HEK293 (cell line): ENCODE measurements at regions not wholly inside any gene's neighbourhood (a gene's known extent, or its start where the extent isn't known, plus 50 kb on each side); places are given as distances from the start of the nearest gene placed in this dataset.

Experiments
- CTCF ChIA-PET: fragments of 350-600 bp; formaldehyde crosslinking; extraction: SDS; loops from one replicate; lab custom pipeline; 2021; ENCODE audit warnings: antibody characterized with exemption; lab: Yijun Ruan, JAX
- POLR2A ChIA-PET: fragments of 300-600 bp; formaldehyde crosslinking; extraction: SDS; loops from one replicate; lab custom pipeline; 2020; ENCODE audit warnings: antibody characterized with exemption, inconsistent platforms; lab: Yijun Ruan, JAX
- H3K27ac ChIP-seq: fragments of 200-500 bp; sonication (Bioruptor generic); 2 replicates; pipeline ENCODE4 v1.5.1; 2014; ENCODE audit warnings: low read depth, low read length, control low read depth, inconsistent platforms; ENCODE audit errors: extremely low read depth
- H3K36me3 ChIP-seq, 2 experiments: fragments of 200-500 bp in 1 of 2; sonication (Bioruptor generic) in 1 of 2; 1 replicate in 1 of 2; 2 replicates in 1 of 2; pipeline ENCODE4 v1.5.1; 2014 to 2017; ENCODE audit warnings: inconsistent platforms in 2 of 2, low read length in 2 of 2; ENCODE audit not compliant: control insufficient read depth in 2 of 2, insufficient read depth in 1 of 2
- H3K4me1 ChIP-seq: fragments of 200-500 bp; sonication (Bioruptor generic); 2 replicates; pipeline ENCODE4 v1.5.1; 2014; ENCODE audit warnings: mild to moderate bottlenecking, low read length, inconsistent platforms; ENCODE audit not compliant: control insufficient read depth, insufficient read depth
- H3K4me3 ChIP-seq: 2 replicates; pipeline ENCODE4 v1.5.1; 2011; ENCODE audit warnings: low read depth, mild to moderate bottlenecking, control low read depth, low read length, moderate library complexity
- H3K9me3 ChIP-seq: fragments of 200-500 bp; sonication (Bioruptor generic); 2 replicates; pipeline ENCODE4 v1.5.1; 2014; ENCODE audit warnings: low read depth, low read length, inconsistent platforms; ENCODE audit not compliant: control insufficient read depth, insufficient read depth
- MYNN ChIP-seq: fragments of 450-650 bp; formaldehyde crosslinking; IDR thresholded peaks from 2 replicates; pipeline ENCODE4 v1.5.1; 2016; ENCODE audit warnings: missing biosample characterization, missing genetic modification characterization, borderline replicate concordance
- SCRT1 ChIP-seq: fragments of 450-650 bp; formaldehyde crosslinking; IDR thresholded peaks from 2 replicates; pipeline ENCODE4 v1.5.1; 2016; ENCODE audit warnings: missing biosample characterization, missing genetic modification characterization, borderline replicate concordance
- SETDB1 ChIP-seq: IDR thresholded peaks from one replicate; pipeline ENCODE4 v1.6.1; 2017; ENCODE audit warnings: mild to moderate bottlenecking, low read length, moderate library complexity, mixed read lengths; ENCODE audit not compliant: insufficient read length
- WT1 ChIP-seq: fragments of 450-650 bp; formaldehyde crosslinking; IDR thresholded peaks from 2 replicates; pipeline ENCODE4 v1.5.1; 2016; ENCODE audit warnings: missing biosample characterization, missing genetic modification characterization
- YY1 ChIP-seq: fragments of 450-650 bp; formaldehyde crosslinking; IDR thresholded peaks from 2 replicates; pipeline ENCODE4 v1.5.1; 2018; ENCODE audit warnings: missing biosample characterization, missing genetic modification characterization
- ZBTB48 ChIP-seq: fragments of 450-650 bp; formaldehyde crosslinking; IDR thresholded peaks from 2 replicates; pipeline ENCODE4 v1.5.1; 2016; ENCODE audit warnings: missing biosample characterization, missing genetic modification characterization
- ZEB2 ChIP-seq: fragments of 450-650 bp; formaldehyde crosslinking; IDR thresholded peaks from 2 replicates; pipeline ENCODE4 v1.5.1; 2016; ENCODE audit warnings: missing biosample characterization, missing genetic modification characterization
- ZNF112 ChIP-seq: fragments of 450-650 bp; formaldehyde crosslinking; IDR thresholded peaks from 2 replicates; pipeline ENCODE4 v1.5.0; 2017; ENCODE audit warnings: missing biosample characterization, missing genetic modification characterization
- ZNF114 ChIP-seq: fragments of 450-650 bp; formaldehyde crosslinking; IDR thresholded peaks from 2 replicates; pipeline ENCODE4 v1.5.0; 2017; ENCODE audit warnings: missing biosample characterization, missing genetic modification characterization
- ZNF133 ChIP-seq: fragments of 450-650 bp; formaldehyde crosslinking; IDR thresholded peaks from 2 replicates; pipeline ENCODE4 v1.5.1; 2016; ENCODE audit warnings: missing biosample characterization, missing genetic modification characterization
- ZNF16 ChIP-seq: fragments of 450-650 bp; formaldehyde crosslinking; IDR thresholded peaks from 2 replicates; pipeline ENCODE4 v1.5.1; 2016; ENCODE audit warnings: low read depth, missing biosample characterization, missing genetic modification characterization
- ZNF169 ChIP-seq: fragments of 450-650 bp; formaldehyde crosslinking; IDR thresholded peaks from 2 replicates; pipeline ENCODE4 v1.5.1; 2016; ENCODE audit warnings: missing biosample characterization, missing genetic modification characterization
- ZNF202 ChIP-seq: fragments of 450-650 bp; formaldehyde crosslinking; IDR thresholded peaks from 2 replicates; pipeline ENCODE4 v1.5.1; 2016; ENCODE audit warnings: missing biosample characterization, missing genetic modification characterization, borderline replicate concordance
- ZNF266 ChIP-seq: fragments of 450-650 bp; formaldehyde crosslinking; IDR thresholded peaks from 2 replicates; pipeline ENCODE4 v1.5.1; 2016; ENCODE audit warnings: missing biosample characterization, missing genetic modification characterization, low read depth
- ZNF292 ChIP-seq: fragments of 450-650 bp; formaldehyde crosslinking; IDR thresholded peaks from 2 replicates; pipeline ENCODE4 v1.5.1; 2016; ENCODE audit warnings: low read depth, missing biosample characterization, missing genetic modification characterization, borderline replicate concordance
- ZNF335 ChIP-seq: fragments of 450-650 bp; formaldehyde crosslinking; conservative IDR thresholded peaks from 2 replicates; pipeline ENCODE4 v1.5.1; 2016; ENCODE audit warnings: missing biosample characterization, missing genetic modification characterization
- ZNF48 ChIP-seq: fragments of 450-650 bp; formaldehyde crosslinking; IDR thresholded peaks from 2 replicates; pipeline ENCODE4 v1.5.1; 2016; ENCODE audit warnings: missing biosample characterization, missing genetic modification characterization
- ZNF555 ChIP-seq: fragments of 450-650 bp; formaldehyde crosslinking; conservative IDR thresholded peaks from 2 replicates; pipeline ENCODE4 v1.5.1; 2017; ENCODE audit warnings: missing biosample characterization, mild to moderate bottlenecking, missing genetic modification characterization, inconsistent platforms
- ZNF560 ChIP-seq: fragments of 450-650 bp; formaldehyde crosslinking; IDR thresholded peaks from 2 replicates; pipeline ENCODE4 v1.5.1; 2017; ENCODE audit warnings: missing biosample characterization, missing genetic modification characterization, borderline replicate concordance
- ZNF623 ChIP-seq: fragments of 450-650 bp; formaldehyde crosslinking; IDR thresholded peaks from 2 replicates; pipeline ENCODE4 v1.5.1; 2016; ENCODE audit warnings: missing biosample characterization, missing genetic modification characterization
- ZNF626 ChIP-seq: fragments of 450-650 bp; sonication (Bioruptor Pico); formaldehyde crosslinking; IDR thresholded peaks from 2 replicates; pipeline ENCODE4 v1.5.1; 2018; ENCODE audit warnings: missing biosample characterization, missing genetic modification characterization, inconsistent platforms
- ZNF654 ChIP-seq: fragments of 450-650 bp; formaldehyde crosslinking; IDR thresholded peaks from 2 replicates; pipeline ENCODE4 v1.5.1; 2016; ENCODE audit warnings: low read depth, missing biosample characterization, missing genetic modification characterization
- ZNF658 ChIP-seq: fragments of 450-650 bp; formaldehyde crosslinking; IDR thresholded peaks from 2 replicates; pipeline ENCODE4; 2016; ENCODE audit warnings: missing biosample characterization, missing genetic modification characterization
- ZNF792 ChIP-seq: fragments of 450-650 bp; formaldehyde crosslinking; IDR thresholded peaks from 2 replicates; pipeline ENCODE4 v1.5.1; 2016; ENCODE audit warnings: missing biosample characterization, missing genetic modification characterization
- ZSCAN16 ChIP-seq: fragments of 450-650 bp; formaldehyde crosslinking; IDR thresholded peaks from 2 replicates; pipeline ENCODE4 v1.5.1; 2016; ENCODE audit warnings: missing biosample characterization, missing genetic modification characterization
- ZXDB ChIP-seq: fragments of 450-650 bp; formaldehyde crosslinking; IDR thresholded peaks from 2 replicates; pipeline ENCODE4 v1.5.1; 2016; ENCODE audit warnings: missing biosample characterization, missing genetic modification characterization
- TF ChIP-seq, protein P1 (sequence below): fragments of 450-650 bp; formaldehyde crosslinking; IDR thresholded peaks from 2 replicates; pipeline ENCODE4 v1.5.1; 2016; ENCODE audit warnings: missing biosample characterization, missing genetic modification characterization
- TF ChIP-seq, protein P2 (sequence below): fragments of 450-650 bp; formaldehyde crosslinking; IDR thresholded peaks from 2 replicates; pipeline ENCODE4 v1.5.1; 2016; ENCODE audit warnings: missing biosample characterization, missing genetic modification characterization
- TF ChIP-seq, protein P3 (sequence below): fragments of 450-650 bp; formaldehyde crosslinking; IDR thresholded peaks from 2 replicates; pipeline ENCODE4 v1.5.1; 2017; ENCODE audit warnings: missing biosample characterization, missing genetic modification characterization

DNA sequence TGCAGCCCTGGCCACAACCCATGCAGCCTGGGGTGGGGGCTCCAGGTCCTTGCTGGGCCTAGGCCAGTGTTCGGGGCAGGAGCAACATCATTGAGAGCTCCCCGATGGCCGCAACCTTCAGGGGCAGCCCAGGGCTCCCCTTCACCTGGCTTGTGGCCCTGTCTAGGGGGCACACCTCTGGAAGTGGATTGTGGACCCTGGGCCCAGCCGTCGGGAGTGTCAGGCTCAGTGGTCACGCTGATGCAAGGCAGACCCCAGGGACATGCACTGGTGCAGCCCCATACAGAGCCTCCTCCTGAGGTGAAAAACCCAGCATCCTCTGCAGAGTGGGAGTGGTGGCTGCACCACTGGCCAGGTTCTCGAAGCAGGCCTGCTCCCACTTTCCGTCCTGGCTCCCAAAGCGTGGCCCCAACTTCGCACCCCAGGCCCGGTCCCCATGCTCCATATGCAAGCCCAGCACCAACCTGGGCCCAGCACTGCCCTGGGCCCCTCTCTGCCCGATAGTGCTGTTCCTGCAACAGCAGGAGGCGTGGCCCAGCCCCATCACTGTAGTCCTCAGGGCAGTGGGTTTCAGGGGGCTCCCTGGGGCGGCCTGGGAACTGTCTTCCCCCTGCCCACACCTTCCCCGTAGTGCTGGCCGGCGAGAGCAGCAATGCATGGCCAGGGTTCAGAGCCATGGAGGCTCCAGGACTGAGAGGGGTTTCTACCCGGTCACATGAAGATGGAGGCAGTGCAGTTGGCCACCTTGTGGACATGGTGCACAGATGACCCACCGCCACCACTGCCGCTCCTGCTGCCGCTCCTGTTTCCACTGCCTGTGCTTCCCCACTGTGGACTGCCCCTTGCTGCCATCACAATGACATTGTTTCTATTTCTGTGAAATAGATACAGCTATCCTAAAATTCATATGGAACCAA is 303.9 kb upstream of the NRG3 start:
- Histone ChIP-seq H3K36me3 (no peaks in the 10 kb centered on the region), H3K4me1 (no peaks in the 10 kb centered on the region), H3K27ac (no peak overlapping the region), H3K4me3 (no peak overlapping the region), H3K9me3 (no peaks in the 10 kb centered on the region)
- POLR2A ChIA-PET: no interaction called here
- TF ChIP-seq ZNF202 (no peak), ZSCAN16 (tag by site-specific recombination) (no peak), ZNF48 (tag by site-specific recombination) (no peak), SETDB1 (no peak), ZNF560 (tag by site-specific recombination) (no peak), SCRT1 (tag by site-specific recombination) (no peak), ZBTB48 (tag by site-specific recombination) (no peak), MYNN (tag by site-specific recombination) (no peak), ZXDB (no peak), ZNF292 (tag by site-specific recombination) (no peak), ZNF169 (no peak), ZNF16 (tag by site-specific recombination) (no peak), ZNF792 (tag by site-specific recombination) (no peak), ZNF626 (tag by site-specific recombination) (no peak), ZNF112 (tag by site-specific recombination) (no peak), ZNF133 (tag by site-specific recombination) (no peak)
- TF ChIP-seq, protein P1, sequence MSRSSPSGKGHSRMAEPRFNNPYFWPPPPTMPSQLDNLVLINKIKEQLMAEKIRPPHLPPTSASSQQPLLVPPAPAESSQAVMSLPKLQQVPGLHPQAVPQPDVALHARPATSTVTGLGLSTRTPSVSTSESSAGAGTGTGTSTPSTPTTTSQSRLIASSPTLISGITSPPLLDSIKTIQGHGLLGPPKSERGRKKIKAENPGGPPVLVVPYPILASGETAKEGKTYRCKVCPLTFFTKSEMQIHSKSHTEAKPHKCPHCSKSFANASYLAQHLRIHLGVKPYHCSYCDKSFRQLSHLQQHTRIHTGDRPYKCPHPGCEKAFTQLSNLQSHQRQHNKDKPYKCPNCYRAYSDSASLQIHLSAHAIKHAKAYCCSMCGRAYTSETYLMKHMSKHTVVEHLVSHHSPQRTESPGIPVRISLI (tag by site-specific recombination): no peak
- TF ChIP-seq, protein P2, sequence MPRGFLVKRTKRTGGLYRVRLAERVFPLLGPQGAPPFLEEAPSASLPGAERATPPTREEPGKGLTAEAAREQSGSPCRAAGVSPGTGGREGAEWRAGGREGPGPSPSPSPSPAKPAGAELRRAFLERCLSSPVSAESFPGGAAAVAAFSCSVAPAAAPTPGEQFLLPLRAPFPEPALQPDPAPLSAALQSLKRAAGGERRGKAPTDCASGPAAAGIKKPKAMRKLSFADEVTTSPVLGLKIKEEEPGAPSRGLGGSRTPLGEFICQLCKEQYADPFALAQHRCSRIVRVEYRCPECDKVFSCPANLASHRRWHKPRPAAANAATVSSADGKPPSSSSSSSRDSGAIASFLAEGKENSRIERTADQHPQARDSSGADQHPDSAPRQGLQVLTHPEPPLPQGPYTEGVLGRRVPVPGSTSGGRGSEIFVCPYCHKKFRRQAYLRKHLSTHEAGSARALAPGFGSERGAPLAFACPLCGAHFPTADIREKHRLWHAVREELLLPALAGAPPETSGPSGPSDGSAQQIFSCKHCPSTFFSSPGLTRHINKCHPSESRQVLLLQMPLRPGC: no peak
- CTCF ChIA-PET: interaction anchor here (0.7 kb wide), 1 partner anchor 690 kb away, joined by 3 read pairs; no protein-coding TSS in a partner anchor

DNA sequence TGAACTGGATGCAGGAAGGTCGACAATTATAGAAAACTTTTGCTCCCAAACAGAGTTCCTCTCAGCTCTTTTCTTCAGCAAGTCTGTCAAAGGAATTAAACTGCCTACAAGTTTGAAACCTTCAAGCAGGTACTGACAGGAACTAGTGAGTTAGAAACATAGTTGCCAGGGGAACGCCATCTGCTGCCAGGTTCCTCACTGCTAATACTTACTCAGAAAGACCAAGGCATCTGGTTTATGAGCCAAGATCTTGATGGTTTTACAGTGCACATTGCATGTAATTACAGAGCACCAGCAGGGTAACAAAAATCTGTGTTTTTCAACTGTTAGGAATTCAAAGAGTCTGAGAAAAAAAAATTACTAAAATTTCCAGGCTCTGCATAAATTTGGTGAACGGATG is 300.0 kb upstream of the NRG3 start:
- no peak overlapping the region for H3K4me3 ChIP-seq
- CTCF ChIA-PET: no interaction called here
- H3K4me1 ChIP-seq: no peaks in the 10 kb centered on the region
- H3K9me3 ChIP-seq: no peaks in the 10 kb centered on the region
- H3K27ac ChIP-seq: no peak overlapping the region
- H3K36me3 ChIP-seq: no peaks in the 10 kb centered on the region
- POLR2A ChIA-PET: no interaction called here
- TF ChIP-seq, protein P2: no peak
- TF ChIP-seq, protein P3, sequence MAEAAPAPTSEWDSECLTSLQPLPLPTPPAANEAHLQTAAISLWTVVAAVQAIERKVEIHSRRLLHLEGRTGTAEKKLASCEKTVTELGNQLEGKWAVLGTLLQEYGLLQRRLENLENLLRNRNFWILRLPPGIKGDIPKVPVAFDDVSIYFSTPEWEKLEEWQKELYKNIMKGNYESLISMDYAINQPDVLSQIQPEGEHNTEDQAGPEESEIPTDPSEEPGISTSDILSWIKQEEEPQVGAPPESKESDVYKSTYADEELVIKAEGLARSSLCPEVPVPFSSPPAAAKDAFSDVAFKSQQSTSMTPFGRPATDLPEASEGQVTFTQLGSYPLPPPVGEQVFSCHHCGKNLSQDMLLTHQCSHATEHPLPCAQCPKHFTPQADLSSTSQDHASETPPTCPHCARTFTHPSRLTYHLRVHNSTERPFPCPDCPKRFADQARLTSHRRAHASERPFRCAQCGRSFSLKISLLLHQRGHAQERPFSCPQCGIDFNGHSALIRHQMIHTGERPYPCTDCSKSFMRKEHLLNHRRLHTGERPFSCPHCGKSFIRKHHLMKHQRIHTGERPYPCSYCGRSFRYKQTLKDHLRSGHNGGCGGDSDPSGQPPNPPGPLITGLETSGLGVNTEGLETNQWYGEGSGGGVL (tag by site-specific recombination): no peak
- TF ChIP-seq ZNF335 (tag by site-specific recombination) (no peak), ZNF114 (no peak), ZNF266 (tag by site-specific recombination) (no peak), ZNF658 (tag by site-specific recombination) (no peak), YY1 (tag by site-specific recombination) (no peak), ZEB2 (tag by site-specific recombination) (no peak), ZNF555 (tag by site-specific recombination) (no peak), ZNF623 (tag by site-specific recombination) (no peak), ZNF654 (tag by site-specific recombination) (no peak), WT1 (tag by site-specific recombination) (no peak)
